ENCODE measurements at regions not wholly inside any gene's neighbourhood (a gene's known extent, or its start where the extent isn't known, plus 50 kb on each side); places are given as distances from the start of the nearest gene placed in this dataset.
A peak's percentile ranks its signal among the peaks of the same experiment; 100 is the strongest.

DNA sequence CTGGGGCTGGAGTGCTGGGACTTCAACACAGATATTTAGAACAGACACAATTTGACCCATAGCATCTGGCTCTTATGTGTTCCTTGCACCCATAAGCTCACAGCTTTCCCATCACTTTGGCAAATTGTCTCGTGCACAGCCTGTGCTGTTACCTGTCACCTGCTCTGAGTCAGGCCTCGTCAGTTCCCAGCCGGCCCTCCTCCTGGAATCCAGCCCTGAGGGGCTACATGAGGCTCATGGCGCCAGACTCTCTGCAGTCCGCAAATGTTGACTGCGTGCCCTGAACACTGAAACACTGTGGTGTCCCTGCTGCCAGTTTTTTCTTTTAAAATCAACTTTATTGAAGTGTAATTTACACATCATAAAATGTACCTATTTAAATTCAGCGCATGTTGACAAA lies 65.4 kb upstream of the BZW1 start:
- H3K27me3 Mint-ChIP-seq (ENCODE audit: low read depth): no peaks in the 10 kb centered on the region
- DNase-seq (ENCODE audit: low spot score): no peak

GRCh38 chr2:200747668-200748618 lies 63.8 kb upstream of the BZW1 start:
- Mint-ChIP-seq H3K27me3 (ENCODE audit: low read depth) (no peaks in the 10 kb centered on the region), H3K36me3 (ENCODE audit: low read depth) (no peaks in the 10 kb centered on the region), H3K4me1 (ENCODE audit: low read depth) (peaks cover 21% of the 10 kb centered on the region), H3K9me3 (ENCODE audit: low read depth) (no peaks in the 10 kb centered on the region), H3K4me3 (ENCODE audit: unreplicated experiment) (no peak overlapping the region), H3K27ac (ENCODE audit: unreplicated experiment) (peak overlapping the region; percentile 75)
- no peak for TF ChIP-seq CTCF (IDR thresholded peaks at IDR 0.05)
- DNase-seq (ENCODE audit: low spot score): no peak

More for the DNA sequence above, 65.4 kb upstream of the BZW1 start:
- no peak overlapping the region for H3K27ac Mint-ChIP-seq (ENCODE audit: unreplicated experiment)
- no peak for TF ChIP-seq CTCF (IDR thresholded peaks at IDR 0.05)
- H3K36me3 Mint-ChIP-seq (ENCODE audit: low read depth): no peaks in the 10 kb centered on the region
- H3K9me3 Mint-ChIP-seq (ENCODE audit: low read depth): no peaks in the 10 kb centered on the region
- H3K4me1 Mint-ChIP-seq (ENCODE audit: low read depth): peaks cover 38% of the 10 kb centered on the region
- no peak overlapping the region for H3K4me3 Mint-ChIP-seq (ENCODE audit: unreplicated experiment)

- H3K9me3 Mint-ChIP-seq (ENCODE audit: low read depth): no peaks in the 10 kb centered on the region
- H3K4me3 Mint-ChIP-seq (ENCODE audit: unreplicated experiment): no peak overlapping the region
- H3K36me3 Mint-ChIP-seq (ENCODE audit: low read depth): no peaks in the 10 kb centered on the region
- H3K27ac Mint-ChIP-seq (ENCODE audit: unreplicated experiment): no peak overlapping the region
- no peak for TF ChIP-seq CTCF (IDR thresholded peaks at IDR 0.05)
- H3K4me1 Mint-ChIP-seq (ENCODE audit: low read depth): peaks cover 19% of the 10 kb centered on the region
- no peaks in the 10 kb centered on the region for H3K27me3 Mint-ChIP-seq (ENCODE audit: low read depth)
- no peak for DNase-seq (ENCODE audit: low spot score)
These were observed 62.9 kb upstream of the BZW1 start for GRCh38 chr2:200748779-200749178.

- Mint-ChIP-seq H3K4me3 (ENCODE audit: unreplicated experiment) (no peak overlapping the region), H3K27me3 (ENCODE audit: low read depth) (no peaks in the 10 kb centered on the region), H3K4me1 (ENCODE audit: low read depth) (peaks cover 18% of the 10 kb centered on the region), H3K27ac (ENCODE audit: unreplicated experiment) (no peak overlapping the region), H3K36me3 (ENCODE audit: low read depth) (no peaks in the 10 kb centered on the region), H3K9me3 (ENCODE audit: low read depth) (no peaks in the 10 kb centered on the region)
- no peak for DNase-seq (ENCODE audit: low spot score)
- TF ChIP-seq CTCF (IDR thresholded peaks at IDR 0.05): no peak
These were observed 61.9 kb upstream of the BZW1 start for GRCh38 chr2:200749631-200750322.

DNA sequence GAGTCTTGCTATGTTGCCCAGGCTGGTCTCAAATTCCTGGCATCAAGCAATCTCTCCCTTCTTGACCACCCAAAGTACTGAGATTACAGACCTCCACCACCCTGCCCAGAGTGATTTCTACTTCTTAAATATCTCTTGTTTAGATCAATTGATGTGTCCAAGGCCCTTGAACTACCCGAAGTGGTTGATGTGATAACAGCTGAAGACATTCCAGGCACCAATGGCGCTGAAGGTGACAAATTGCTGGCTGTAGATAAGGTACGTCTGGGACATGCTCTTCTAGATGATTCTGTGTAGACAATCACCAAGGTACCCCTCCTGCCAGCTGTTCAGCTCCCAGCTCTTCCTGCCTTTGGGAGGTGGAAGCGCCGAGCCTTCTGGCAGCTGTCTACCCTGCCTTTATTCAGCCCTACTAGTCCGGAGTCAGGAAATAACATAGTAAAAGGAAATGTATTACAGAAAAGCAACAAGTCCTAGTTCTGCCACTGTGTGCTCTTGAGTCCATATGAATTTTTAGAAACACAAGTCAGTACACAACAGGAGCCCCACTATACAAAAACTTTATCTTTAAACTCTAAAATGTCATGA lies 61.3 kb upstream of the BZW1 start:
- no peak for DNase-seq (ENCODE audit: low spot score)
- no peak overlapping the region for H3K4me3 Mint-ChIP-seq (ENCODE audit: unreplicated experiment)
- peaks cover 21% of the 10 kb centered on the region for H3K4me1 Mint-ChIP-seq (ENCODE audit: low read depth)
- H3K27ac Mint-ChIP-seq (ENCODE audit: unreplicated experiment): no peak overlapping the region
- no peaks in the 10 kb centered on the region for H3K9me3 Mint-ChIP-seq (ENCODE audit: low read depth)
- no peaks in the 10 kb centered on the region for H3K27me3 Mint-ChIP-seq (ENCODE audit: low read depth)
- no peak for TF ChIP-seq CTCF (IDR thresholded peaks at IDR 0.05)
- H3K36me3 Mint-ChIP-seq (ENCODE audit: low read depth): no peaks in the 10 kb centered on the region

All from chondrocyte (in vitro differentiated cells).